ENCODE measurements at regions not wholly inside any gene's neighbourhood (a gene's known extent, or its start where the extent isn't known, plus 50 kb on each side); places are given as distances from the start of the nearest gene placed in this dataset.

- TF ChIP-seq EZH2 (IDR thresholded peaks at IDR 0.05; ENCODE audit: low read length, unreplicated experiment) = no peak
- no peak for TF ChIP-seq CTCF (conservative IDR thresholded peaks at IDR 0.05; ENCODE audit: low read depth, low read length)
Measured at GRCh38 chr9:21611891-21612290, 129.8 kb upstream of the IFNE start.

Data from PC-3 (cell line).